A172 (cell line): ENCODE measurements at regions not wholly inside any gene's neighbourhood (a gene's known extent, or its start where the extent isn't known, plus 50 kb on each side); places are given as distances from the start of the nearest gene placed in this dataset.

Experiments used
- DNase-seq: peaks from one replicate; pipeline ENCODE4 v3.0.0-alpha.2; 2015; ENCODE audit warnings: low spot score

- no peak for DNase-seq
Measured at GRCh38 chr9:109830545-109830944, 50.5 kb downstream of the PALM2AKAP2 start.

GRCh38 chr9:109831998-109832658 lies 52.1 kb downstream of the PALM2AKAP2 start:
- no peak for DNase-seq

- DNase-seq: no peak
Measured at GRCh38 chr9:109834855-109835254, 54.9 kb downstream of the PALM2AKAP2 start.

GRCh38 chr9:109843641-109844040 lies 63.6 kb downstream of the PALM2AKAP2 start:
- no peak for DNase-seq

- no peak for DNase-seq
Measured at GRCh38 chr9:109845226-109845625, 65.2 kb downstream of the PALM2AKAP2 start.

- peak; percentile 61 for DNase-seq
Measured at GRCh38 chr9:109846776-109847175, 66.8 kb downstream of the PALM2AKAP2 start.

- DNase-seq: no peak
Measured at GRCh38 chr9:109852556-109852955, 72.6 kb downstream of the PALM2AKAP2 start.

- DNase-seq: no peak
Measured at GRCh38 chr9:109855540-109855939, 75.5 kb downstream of the PALM2AKAP2 start.

GRCh38 chr9:109856785-109857184 lies 76.8 kb downstream of the PALM2AKAP2 start:
- DNase-seq: no peak

- no peak for DNase-seq
Measured at GRCh38 chr9:109857336-109857735, 77.3 kb downstream of the PALM2AKAP2 start.

- no peak for DNase-seq
Measured at GRCh38 chr9:109859447-109859846, 79.4 kb downstream of the PALM2AKAP2 start.

- DNase-seq: no peak
Measured at GRCh38 chr9:109860521-109860920, 80.5 kb downstream of the PALM2AKAP2 start.

GRCh38 chr9:109861499-109861898 lies 81.5 kb downstream of the PALM2AKAP2 start:
- no peak for DNase-seq

GRCh38 chr9:109861918-109862317 lies 81.9 kb downstream of the PALM2AKAP2 start:
- DNase-seq: no peak

- DNase-seq: no peak
Measured at GRCh38 chr9:109862452-109862851, 82.5 kb downstream of the PALM2AKAP2 start.

GRCh38 chr9:109863961-109864360 lies 84.0 kb downstream of the PALM2AKAP2 start:
- no peak for DNase-seq

GRCh38 chr9:109865521-109865920 lies 85.5 kb downstream of the PALM2AKAP2 start:
- no peak for DNase-seq

GRCh38 chr9:109868207-109868606 lies 88.2 kb downstream of the PALM2AKAP2 start:
- no peak for DNase-seq

- DNase-seq: no peak
Measured at GRCh38 chr9:109868722-109869121, 88.7 kb downstream of the PALM2AKAP2 start.

- DNase-seq: no peak
Measured at GRCh38 chr9:109870365-109870764, 90.4 kb downstream of the PALM2AKAP2 start.

GRCh38 chr9:109872901-109873300 lies 92.9 kb downstream of the PALM2AKAP2 start:
- no peak for DNase-seq

- no peak for DNase-seq
Measured at GRCh38 chr9:109875495-109876129, 95.6 kb downstream of the PALM2AKAP2 start.

- DNase-seq: peak; percentile 68
Measured at GRCh38 chr9:109880276-109881169, 100.5 kb downstream of the PALM2AKAP2 start.
